Astrocyte of the cerebellum (primary cell): ENCODE measurements at regions not wholly inside any gene's neighbourhood (a gene's known extent, or its start where the extent isn't known, plus 50 kb on each side); places are given as distances from the start of the nearest gene placed in this dataset.

Experiments
- DNase-seq: peaks from one replicate; pipeline ENCODE4 v3.0.0-alpha.2; 2011; ENCODE audit warnings: low read depth
- H3K4me3 ChIP-seq: 2 replicates; pipeline ENCODE4 v1.5.1; 2011; ENCODE audit warnings: mild to moderate bottlenecking, low read depth, low read length, moderate library complexity
- in situ Hi-C: cut with HindIII; loops from 2 replicates; pipeline ENCODE4 v1.10.0; 2017; ENCODE audit warnings: low sequenced_read_pairs
- TF ChIP-seq, protein P1 (sequence below): IDR thresholded peaks from 2 replicates; pipeline ENCODE4 v1.5.1; 2012; ENCODE audit warnings: low read length, low read depth, moderate library complexity, mild to moderate bottlenecking; ENCODE audit errors: missing control alignments

DNA sequence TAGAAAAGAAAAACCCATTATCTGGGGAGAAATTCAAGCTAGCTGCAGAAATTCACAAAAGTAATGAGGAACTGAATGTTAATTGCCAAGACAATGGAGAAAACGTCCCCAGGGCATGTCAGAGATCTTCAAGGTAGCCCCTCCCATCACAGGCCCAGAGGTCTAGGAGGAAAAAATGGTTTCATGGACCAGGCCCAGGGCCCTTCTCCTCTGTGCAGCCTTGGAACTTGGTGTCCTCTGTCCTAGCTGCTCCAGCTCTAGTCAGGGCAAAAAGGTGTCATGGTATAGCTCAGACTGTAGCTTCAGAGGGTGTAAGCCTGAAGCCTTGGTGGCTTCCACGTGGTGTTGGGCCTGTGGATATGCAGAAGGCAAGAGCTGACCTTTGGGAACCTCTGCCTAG lies 411.8 kb downstream of the ADRA2A start:
- TF ChIP-seq, protein P1, sequence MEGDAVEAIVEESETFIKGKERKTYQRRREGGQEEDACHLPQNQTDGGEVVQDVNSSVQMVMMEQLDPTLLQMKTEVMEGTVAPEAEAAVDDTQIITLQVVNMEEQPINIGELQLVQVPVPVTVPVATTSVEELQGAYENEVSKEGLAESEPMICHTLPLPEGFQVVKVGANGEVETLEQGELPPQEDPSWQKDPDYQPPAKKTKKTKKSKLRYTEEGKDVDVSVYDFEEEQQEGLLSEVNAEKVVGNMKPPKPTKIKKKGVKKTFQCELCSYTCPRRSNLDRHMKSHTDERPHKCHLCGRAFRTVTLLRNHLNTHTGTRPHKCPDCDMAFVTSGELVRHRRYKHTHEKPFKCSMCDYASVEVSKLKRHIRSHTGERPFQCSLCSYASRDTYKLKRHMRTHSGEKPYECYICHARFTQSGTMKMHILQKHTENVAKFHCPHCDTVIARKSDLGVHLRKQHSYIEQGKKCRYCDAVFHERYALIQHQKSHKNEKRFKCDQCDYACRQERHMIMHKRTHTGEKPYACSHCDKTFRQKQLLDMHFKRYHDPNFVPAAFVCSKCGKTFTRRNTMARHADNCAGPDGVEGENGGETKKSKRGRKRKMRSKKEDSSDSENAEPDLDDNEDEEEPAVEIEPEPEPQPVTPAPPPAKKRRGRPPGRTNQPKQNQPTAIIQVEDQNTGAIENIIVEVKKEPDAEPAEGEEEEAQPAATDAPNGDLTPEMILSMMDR = no peak
- no peak overlapping the region for H3K4me3 ChIP-seq
- in situ Hi-C loops = loop anchor here (25.0 kb wide), 1 partner anchor 101 kb away; no protein-coding TSS in a partner anchor
- no peak for DNase-seq

DNA sequence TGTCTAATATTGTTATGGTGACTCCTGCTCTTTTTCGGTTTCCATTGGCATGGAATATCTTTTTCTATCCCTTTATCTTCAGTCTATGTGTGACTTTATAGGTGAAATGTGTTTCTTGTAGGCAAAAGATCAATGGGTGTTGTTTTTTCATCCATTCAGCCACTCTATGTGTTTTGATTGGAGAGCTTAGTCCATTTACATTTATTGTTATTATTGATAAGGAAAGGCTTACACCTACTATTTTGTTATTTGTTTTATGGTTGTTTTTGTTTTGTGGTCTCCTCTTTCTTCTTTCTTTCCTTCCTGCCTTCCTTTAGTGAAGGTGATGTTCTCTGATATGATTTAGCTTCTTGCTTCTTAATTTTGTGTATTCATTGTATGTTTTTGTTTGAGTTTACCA lies 414.3 kb downstream of the ADRA2A start:
- in situ Hi-C loops = loop anchor here (25.0 kb wide), 1 partner anchor 104 kb away; no protein-coding TSS in a partner anchor
- TF ChIP-seq, protein P1 = no peak
- no peak for DNase-seq
- no peak overlapping the region for H3K4me3 ChIP-seq

DNA sequence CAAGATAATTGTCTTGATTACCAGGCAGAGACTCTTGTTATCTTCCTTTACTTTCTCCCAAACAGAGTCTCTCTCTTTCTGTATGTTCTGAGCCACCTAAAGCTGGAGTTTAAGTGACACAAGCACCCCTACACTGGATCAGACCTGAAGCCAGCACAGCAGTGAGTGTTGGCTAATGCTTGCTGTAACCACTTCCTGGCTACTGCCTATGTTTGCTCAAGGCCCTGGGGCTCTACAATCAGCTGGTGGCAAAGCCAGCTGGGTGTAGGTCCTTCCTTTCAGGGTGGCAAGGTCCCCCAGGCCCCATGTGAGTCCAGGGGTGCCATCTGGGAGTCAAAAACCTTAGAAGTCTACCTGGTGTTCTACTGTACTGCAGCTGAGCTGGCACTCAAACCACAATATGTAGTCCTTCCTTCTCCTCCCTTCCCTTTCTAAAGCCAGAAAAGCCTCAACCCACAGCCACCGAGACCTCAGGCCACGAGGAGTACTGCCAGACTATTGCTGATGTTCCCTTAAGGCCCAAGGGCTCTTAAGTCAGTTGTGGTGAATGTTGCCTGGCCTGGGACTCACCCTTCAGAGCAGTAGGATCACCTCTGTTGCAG lies 416.3 kb downstream of the ADRA2A start:
- in situ Hi-C loops = loop anchor here (25.0 kb wide), 1 partner anchor 106 kb away; no protein-coding TSS in a partner anchor
- TF ChIP-seq, protein P1 = no peak
- no peak for DNase-seq
- H3K4me3 ChIP-seq = no peak overlapping the region

DNA sequence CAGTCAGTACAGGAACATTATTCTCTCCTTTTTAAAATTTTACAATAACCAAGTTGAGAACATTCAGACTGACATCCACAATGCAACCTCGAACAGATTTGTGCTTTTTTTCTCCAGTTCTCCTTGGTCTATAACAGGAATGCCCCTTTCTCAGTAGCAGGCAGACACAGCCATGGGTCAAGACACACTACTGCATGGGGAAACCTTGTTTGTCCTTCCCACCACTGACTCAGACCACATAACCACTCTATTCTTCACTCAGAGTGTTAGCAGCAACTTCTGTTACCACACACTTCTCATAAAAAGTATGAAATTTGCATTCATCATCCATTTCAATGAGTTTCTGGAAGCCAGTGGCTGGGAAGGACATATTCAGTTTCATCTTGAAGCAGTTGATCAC lies 421.7 kb downstream of the ADRA2A start:
- in situ Hi-C loops = loop anchor here (25.0 kb wide), 1 partner anchor 111 kb away; no protein-coding TSS in a partner anchor
- TF ChIP-seq, protein P1 = no peak
- no peak for DNase-seq
- H3K4me3 ChIP-seq = no peak overlapping the region

DNA sequence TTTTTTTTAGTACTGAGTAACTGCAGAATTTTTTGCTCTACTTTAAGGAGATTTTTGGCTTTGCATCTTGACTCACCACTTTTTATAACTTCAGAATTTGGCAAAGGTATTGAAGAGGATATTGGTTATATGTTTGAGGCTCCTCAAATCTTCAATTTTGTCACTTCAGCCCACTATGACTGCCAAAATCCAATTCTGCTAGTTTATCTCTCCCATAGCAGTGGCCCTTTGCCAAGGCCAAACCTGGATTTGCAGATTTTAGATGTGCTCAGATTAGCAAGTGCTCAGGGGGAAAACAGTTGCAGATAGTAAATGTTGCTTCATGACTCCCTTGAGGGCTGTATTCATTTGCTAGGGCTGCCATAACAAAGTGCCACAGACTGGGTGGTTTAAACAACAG lies 427.5 kb downstream of the ADRA2A start:
- DNase-seq = no peak
- TF ChIP-seq, protein P1 = no peak
- no peak overlapping the region for H3K4me3 ChIP-seq
- in situ Hi-C loops = no loop called here

DNA sequence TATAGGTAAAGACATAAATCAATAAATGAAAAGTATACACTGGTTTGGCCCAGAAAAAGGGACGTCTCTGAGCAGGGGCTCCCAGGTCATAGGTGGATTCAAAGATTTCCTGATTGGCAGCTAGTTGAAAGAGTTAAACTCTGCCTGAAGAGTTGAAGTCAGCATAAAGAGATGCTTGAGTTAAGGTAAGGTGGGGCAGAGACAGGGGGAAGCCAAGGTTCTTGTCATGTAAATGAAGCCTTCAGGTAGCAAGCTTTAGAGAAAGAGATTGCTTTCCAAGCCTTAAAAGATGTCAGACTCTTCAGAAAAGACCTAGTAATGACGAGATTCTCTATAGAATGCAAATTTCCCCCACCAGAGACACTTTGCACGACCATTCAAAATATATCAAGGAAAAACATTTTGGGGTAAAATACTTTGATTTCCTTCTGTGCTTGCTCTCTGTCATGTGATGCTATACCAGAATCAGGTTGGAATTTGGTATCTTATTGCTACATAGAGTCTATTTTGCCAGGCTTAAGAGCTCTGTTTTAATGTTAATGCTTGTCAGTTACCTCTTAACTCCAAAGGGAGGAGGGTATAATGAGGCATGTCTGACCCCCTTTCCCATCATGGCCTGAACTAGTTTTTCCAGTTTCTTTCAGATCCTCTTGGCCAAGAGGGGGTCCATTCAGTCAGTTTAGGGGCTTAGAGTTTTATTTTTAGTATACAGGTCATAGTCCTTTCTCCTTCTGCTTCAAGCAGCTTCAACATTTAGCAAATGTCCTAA lies 429.6 kb downstream of the ADRA2A start:
- no peak overlapping the region for H3K4me3 ChIP-seq
- in situ Hi-C loops = no loop called here
- TF ChIP-seq, protein P1 = no peak
- DNase-seq = no peak
